Naive thymus-derived CD4-positive, alpha-beta T cell (primary cell): ENCODE measurements at regions not wholly inside any gene's neighbourhood (a gene's known extent, or its start where the extent isn't known, plus 50 kb on each side); places are given as distances from the start of the nearest gene placed in this dataset.

Experiments
- ATAC-seq: fragments of 150-1000 bp; cut with Tn5 transposase; 2 replicates; pipeline ENCODE4 v1.10.0; 2021; ENCODE audit warnings: mild to moderate bottlenecking, moderate library complexity
- CTCF ChIA-PET: fragments of 350-600 bp; sonication (Branson Sonifier 250); formaldehyde crosslinking; loops from one replicate; lab custom pipeline; 2021; ENCODE audit warnings: antibody characterized with exemption; lab: Charles Lee
- POLR2A ChIA-PET: fragments of 350-600 bp; sonication (Branson Sonifier 250); formaldehyde crosslinking; loops from one replicate; lab custom pipeline; 2021; ENCODE audit warnings: antibody characterized with exemption, inconsistent platforms; lab: Charles Lee
- DNase-seq, 9 donors: peaks; one replicate each; pipeline versions ENCODE4 v3.0.0 to v3.0.0-alpha.2; 2020 to 2022; ENCODE audit warnings: mixed read lengths in 1 of 9
- H3K27ac ChIP-seq: one replicate; pipeline ENCODE4 v1.7.0; 2013; ENCODE audit warnings: mild to moderate bottlenecking, low read depth, low read length, moderate library complexity
- H3K27me3 ChIP-seq, 2 donors: one replicate each; pipeline ENCODE4 v1.7.0; 2013; ENCODE audit warnings: low read length in 2 of 2, mild to moderate bottlenecking in 2 of 2, moderate library complexity in 2 of 2; ENCODE audit not compliant: control insufficient read depth in 2 of 2, insufficient read depth in 2 of 2
- H3K36me3 ChIP-seq, 3 experiments: 1 replicate in 2 of 3; 2 replicates in 1 of 3; pipeline ENCODE4 v1.7.0; 2013; ENCODE audit warnings: low read length in 3 of 3, mild to moderate bottlenecking in 3 of 3, moderate library complexity in 1 of 3; ENCODE audit not compliant: insufficient read depth in 3 of 3, control insufficient read depth in 2 of 3
- H3K4me1 ChIP-seq, 2 donors: one replicate each; pipeline ENCODE4 v1.7.0; 2013; ENCODE audit warnings: low read length in 2 of 2, mild to moderate bottlenecking in 2 of 2, moderate library complexity in 1 of 2; ENCODE audit not compliant: control insufficient read depth in 2 of 2, insufficient read depth in 2 of 2
- H3K4me3 ChIP-seq: 2 replicates; pipeline ENCODE4 v1.7.0; 2013; ENCODE audit warnings: mild to moderate bottlenecking, low read length
- H3K9me3 ChIP-seq, 3 experiments: 1 replicate in 2 of 3; 2 replicates in 1 of 3; pipeline ENCODE4 v1.7.0; 2013; ENCODE audit warnings: low read length in 3 of 3; ENCODE audit not compliant: control insufficient read depth in 2 of 3
- H3K27ac Mint-ChIP-seq, 9 donors: one replicate each; pipeline ENCODE4 v1.8.0; 2020 to 2022; ENCODE audit warnings: mixed read lengths in 9 of 9, mild to moderate bottlenecking in 8 of 9, moderate library complexity in 5 of 9, inconsistent platforms in 2 of 9
- H3K27me3 Mint-ChIP-seq, 5 donors: one replicate each; pipeline ENCODE4 v1.8.0; 2021 to 2022; ENCODE audit warnings: mixed read lengths in 5 of 5, mild to moderate bottlenecking in 1 of 5
- H3K36me3 Mint-ChIP-seq, 5 donors: one replicate each; pipeline ENCODE4 v1.8.0; 2020 to 2022; ENCODE audit warnings: mixed read lengths in 5 of 5, mild to moderate bottlenecking in 3 of 5, inconsistent platforms in 1 of 5
- H3K4me1 Mint-ChIP-seq, 7 donors: one replicate each; pipeline ENCODE4 v1.8.0; 2020 to 2022; ENCODE audit warnings: mixed read lengths in 7 of 7, mild to moderate bottlenecking in 3 of 7, inconsistent platforms in 1 of 7
- H3K4me3 Mint-ChIP-seq, 10 donors: one replicate each; pipeline ENCODE4 v1.8.0; 2020 to 2022; ENCODE audit warnings: mild to moderate bottlenecking in 10 of 10, mixed read lengths in 10 of 10, moderate library complexity in 6 of 10, inconsistent platforms in 2 of 10
- H3K9me3 Mint-ChIP-seq, 11 donors: one replicate each; pipeline ENCODE4 v1.8.0; 2020 to 2022; ENCODE audit warnings: mixed read lengths in 11 of 11, mild to moderate bottlenecking in 4 of 11, inconsistent platforms in 1 of 11, moderate library complexity in 1 of 11
- intact Hi-C, 2 donors: fragments of 100-400 bp; cut with micrococcal nuclease; formaldehyde crosslinking; loops; one replicate each; pipeline ENCODE4 v1.15.1; 2023

DNA sequence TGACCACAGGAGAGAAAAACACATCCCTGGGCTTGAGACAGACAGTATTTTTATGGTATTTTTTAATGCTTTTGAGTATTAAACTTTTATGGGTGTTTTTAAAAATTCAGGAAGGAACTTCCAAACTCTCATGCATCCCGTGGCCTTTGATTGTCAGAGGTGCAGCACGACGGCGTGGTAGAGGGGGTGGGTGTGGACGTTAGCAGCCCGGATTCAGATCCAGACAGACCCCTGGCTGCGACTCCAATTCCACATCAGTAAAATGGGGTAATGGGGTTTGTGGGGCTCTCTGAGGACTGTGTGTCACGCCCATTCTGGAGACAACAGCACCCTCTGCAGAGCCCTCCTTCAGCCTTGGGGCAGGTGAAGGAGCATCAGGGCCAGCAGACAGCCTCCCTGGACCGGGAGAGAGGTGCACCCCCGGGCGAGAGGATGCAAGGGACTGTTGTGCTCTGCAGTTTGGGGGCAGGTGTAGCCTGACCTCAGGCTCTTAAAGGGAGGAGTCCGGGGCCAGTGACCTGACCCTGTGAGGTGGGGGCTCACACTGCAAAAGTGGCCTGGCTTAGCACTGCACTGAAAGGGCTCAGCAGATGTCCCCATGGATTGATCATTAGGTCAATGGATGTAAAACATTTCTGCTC is 1024.3 kb downstream of the TBC1D22A start:
- Mint-ChIP-seq H3K9me3 (peaks cover 0 to 12% (median 3%) of the 10 kb centered on the region in 11 donors), H3K36me3 (peaks cover 0 to 3% (median 0%) of the 10 kb centered on the region in 5 donors), H3K27me3 (peaks cover 2 to 52% (median 33%) of the 10 kb centered on the region in 5 donors), H3K4me1 (no peaks in the 10 kb centered on the region), H3K27ac (no peak overlapping the region), H3K4me3 (no peak overlapping the region)
- DNase-seq: no peak
- POLR2A ChIA-PET: no interaction called here
- Histone ChIP-seq H3K9me3 (no peaks in the 10 kb centered on the region), H3K4me1 (no peaks in the 10 kb centered on the region), H3K4me3 (no peak overlapping the region), H3K36me3 (no peaks in the 10 kb centered on the region), H3K27ac (no peak overlapping the region), H3K27me3 (no peaks in the 10 kb centered on the region)
- ATAC-seq: no peak
- CTCF ChIA-PET: no interaction called here
- intact Hi-C loops: no loop called here

GRCh38 chr22:47784991-47785390 is 1022.5 kb downstream of the TBC1D22A start:
- intact Hi-C loops: no loop called here
- Histone ChIP-seq H3K9me3 (no peaks in the 10 kb centered on the region), H3K27ac (no peak overlapping the region), H3K4me3 (no peak overlapping the region), H3K4me1 (no peaks in the 10 kb centered on the region), H3K27me3 (no peaks in the 10 kb centered on the region), H3K36me3 (no peaks in the 10 kb centered on the region)
- DNase-seq (no peak), ATAC-seq (no peak)
- no peak overlapping the region for H3K27ac Mint-ChIP-seq
- H3K4me3 Mint-ChIP-seq: no peak overlapping the region
- POLR2A ChIA-PET: no interaction called here
- H3K27me3 Mint-ChIP-seq: peaks cover 2 to 55% (median 34%) of the 10 kb centered on the region in 5 donors
- H3K4me1 Mint-ChIP-seq: no peaks in the 10 kb centered on the region
- CTCF ChIA-PET: no interaction called here
- H3K9me3 Mint-ChIP-seq: peaks cover 0 to 12% (median 3%) of the 10 kb centered on the region in 11 donors
- peaks cover 0 to 3% (median 0%) of the 10 kb centered on the region in 5 donors for H3K36me3 Mint-ChIP-seq

DNA sequence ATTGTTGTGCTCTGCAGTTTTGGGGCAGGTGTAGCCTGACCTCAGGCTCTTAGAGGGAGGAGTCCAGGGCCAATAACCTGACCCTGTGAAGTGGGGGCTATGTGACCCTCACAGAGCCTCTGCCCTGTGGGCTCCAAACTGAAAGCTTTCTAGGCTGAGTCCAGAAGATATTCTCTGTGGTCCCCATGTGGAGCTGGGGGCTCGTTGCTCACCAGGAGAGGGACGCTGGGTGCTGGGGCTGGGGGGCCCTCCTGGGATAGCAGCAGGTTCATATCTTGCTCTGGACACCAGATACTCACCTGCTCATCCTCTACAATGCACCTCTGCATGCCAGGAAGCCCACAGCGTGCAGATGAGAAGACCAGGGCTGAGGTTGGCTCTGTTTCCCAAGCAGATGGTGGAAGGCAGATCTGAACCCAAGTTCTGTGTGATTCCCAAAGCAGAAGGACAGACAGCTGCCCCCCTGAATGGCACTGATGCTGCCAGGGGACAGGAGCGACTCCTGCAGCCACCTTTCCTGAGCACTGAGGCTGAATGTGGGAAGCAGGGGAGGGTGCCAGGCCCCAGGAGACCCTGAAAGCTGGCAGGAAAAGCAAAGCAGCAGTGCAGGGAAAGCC is 1022.0 kb downstream of the TBC1D22A start:
- Histone ChIP-seq H3K36me3 (no peaks in the 10 kb centered on the region), H3K27me3 (no peaks in the 10 kb centered on the region), H3K4me3 (no peak overlapping the region), H3K9me3 (no peaks in the 10 kb centered on the region), H3K27ac (no peak overlapping the region), H3K4me1 (no peaks in the 10 kb centered on the region)
- H3K27me3 Mint-ChIP-seq: peaks cover 0 to 55% (median 34%) of the 10 kb centered on the region in 5 donors
- intact Hi-C loops: no loop called here
- DNase-seq (no peak), ATAC-seq (no peak)
- peaks cover 0 to 12% (median 3%) of the 10 kb centered on the region in 11 donors for H3K9me3 Mint-ChIP-seq
- ChIA-PET CTCF (no interaction called here), POLR2A (no interaction called here)
- H3K27ac Mint-ChIP-seq: no peak overlapping the region
- H3K4me3 Mint-ChIP-seq: no peak overlapping the region
- no peaks in the 10 kb centered on the region for H3K4me1 Mint-ChIP-seq
- H3K36me3 Mint-ChIP-seq: peaks cover 0 to 3% (median 0%) of the 10 kb centered on the region in 5 donors

DNA sequence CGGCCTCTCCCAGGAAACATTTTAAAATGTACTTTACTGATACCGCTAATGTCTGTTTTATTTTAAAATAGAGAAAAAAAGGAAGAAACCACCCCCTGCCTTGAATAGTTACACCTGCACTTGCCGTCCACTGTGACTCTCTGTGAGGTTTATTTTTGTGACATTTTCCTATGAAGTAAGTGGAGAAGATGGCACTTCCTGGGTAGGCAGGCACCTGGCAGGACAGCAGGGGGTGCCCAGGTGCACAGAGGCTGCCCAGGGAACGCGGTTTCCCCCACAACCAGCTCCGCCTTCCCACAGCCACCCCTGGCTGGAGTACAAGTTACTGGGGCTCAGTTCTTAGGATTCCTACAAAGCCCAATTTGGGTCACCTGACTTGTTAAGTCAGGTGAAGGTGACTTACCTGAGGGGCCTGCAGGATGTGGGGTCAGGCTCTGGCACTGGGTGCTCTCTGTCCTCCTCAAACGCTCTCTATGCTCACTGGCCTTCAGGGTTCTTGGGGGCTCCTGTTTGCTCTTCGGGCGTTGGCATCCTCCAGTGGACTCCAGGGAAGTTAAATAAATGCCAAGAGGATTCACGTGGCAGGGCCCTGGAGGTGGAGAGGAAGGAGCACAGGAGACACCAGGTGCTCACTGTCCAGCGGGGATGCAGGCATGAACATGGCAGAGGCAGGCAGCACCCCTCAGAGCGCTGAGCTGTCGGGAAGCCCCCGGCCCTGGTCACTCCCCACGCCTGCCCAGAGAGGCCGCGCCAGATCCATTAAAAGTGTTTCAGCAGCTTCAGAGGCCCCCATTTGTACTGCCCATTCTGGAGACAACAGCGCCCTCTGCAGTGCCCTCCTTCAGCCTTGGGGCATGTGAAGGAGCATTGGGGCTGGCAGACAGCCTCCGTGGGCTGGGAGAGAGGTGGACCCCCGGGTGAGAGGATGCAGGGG is 1021.2 kb downstream of the TBC1D22A start:
- H3K4me3 Mint-ChIP-seq: no peak overlapping the region
- H3K4me1 Mint-ChIP-seq: no peaks in the 10 kb centered on the region
- Histone ChIP-seq H3K36me3 (no peaks in the 10 kb centered on the region), H3K27ac (no peak overlapping the region), H3K4me3 (no peak overlapping the region), H3K9me3 (no peaks in the 10 kb centered on the region), H3K27me3 (no peaks in the 10 kb centered on the region), H3K4me1 (no peaks in the 10 kb centered on the region)
- ChIA-PET CTCF (no interaction called here), POLR2A (no interaction called here)
- ATAC-seq (no peak), DNase-seq (no peak)
- peaks cover 0 to 3% (median 0%) of the 10 kb centered on the region in 5 donors for H3K36me3 Mint-ChIP-seq
- H3K27me3 Mint-ChIP-seq: peaks cover 0 to 50% (median 31%) of the 10 kb centered on the region in 5 donors
- intact Hi-C loops: no loop called here
- peaks cover 0 to 12% (median 3%) of the 10 kb centered on the region in 11 donors for H3K9me3 Mint-ChIP-seq
- no peak overlapping the region for H3K27ac Mint-ChIP-seq

- H3K4me3 ChIP-seq: no peak overlapping the region
- H3K27me3 ChIP-seq: no peaks in the 10 kb centered on the region
- no peaks in the 10 kb centered on the region for H3K4me1 ChIP-seq
- no peak overlapping the region for H3K4me3 Mint-ChIP-seq
- CTCF ChIA-PET: no interaction called here
- H3K4me1 Mint-ChIP-seq: no peaks in the 10 kb centered on the region
- no peaks in the 10 kb centered on the region for H3K9me3 ChIP-seq
- ATAC-seq (no peak), DNase-seq (no peak)
- intact Hi-C loops: no loop called here
- H3K36me3 Mint-ChIP-seq: peaks cover 0 to 3% (median 0%) of the 10 kb centered on the region in 5 donors
- peaks cover 0 to 12% (median 3%) of the 10 kb centered on the region in 11 donors for H3K9me3 Mint-ChIP-seq
- H3K36me3 ChIP-seq: no peaks in the 10 kb centered on the region
- no peak overlapping the region for H3K27ac Mint-ChIP-seq
- POLR2A ChIA-PET: no interaction called here
- no peak overlapping the region for H3K27ac ChIP-seq
- peaks cover 0 to 42% (median 20%) of the 10 kb centered on the region in 5 donors for H3K27me3 Mint-ChIP-seq
Measured at GRCh38 chr22:47782328-47783075, 1020.1 kb downstream of the TBC1D22A start.

DNA sequence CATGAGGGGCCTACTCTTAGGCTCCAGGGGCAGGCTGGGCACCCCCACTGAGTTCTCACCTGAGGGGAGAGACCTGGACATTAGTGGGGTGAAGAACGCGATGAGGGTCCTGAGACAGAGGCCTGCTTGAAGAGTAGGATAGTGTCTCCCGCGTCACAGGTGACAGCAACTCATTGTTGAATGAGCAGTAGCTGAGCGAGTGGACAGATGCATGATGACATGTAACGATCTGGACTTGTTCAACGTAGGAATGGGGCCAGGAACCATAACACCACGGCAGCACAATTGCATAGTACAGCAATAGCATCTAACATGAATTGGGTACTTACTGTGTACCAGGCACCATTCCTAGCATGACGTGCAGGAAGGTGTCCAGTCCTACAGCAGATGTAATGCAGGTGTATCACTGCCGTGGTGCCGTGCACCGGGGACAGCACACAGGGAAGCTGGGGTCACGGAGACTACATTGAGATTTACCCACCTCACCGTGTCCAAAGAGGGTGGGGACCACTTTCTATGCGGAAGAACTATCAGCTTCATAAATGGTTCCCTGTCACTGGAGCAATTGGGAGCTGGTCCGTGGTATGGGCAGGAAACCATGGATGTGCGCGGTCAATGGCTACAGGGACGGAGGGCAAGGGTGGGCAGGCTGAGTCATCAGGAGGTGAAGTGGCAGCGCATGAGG is 1019.1 kb downstream of the TBC1D22A start:
- Histone ChIP-seq H3K4me3 (no peak overlapping the region), H3K9me3 (no peaks in the 10 kb centered on the region), H3K36me3 (no peaks in the 10 kb centered on the region), H3K27ac (no peak overlapping the region), H3K27me3 (no peaks in the 10 kb centered on the region), H3K4me1 (no peaks in the 10 kb centered on the region)
- CTCF ChIA-PET: no interaction called here
- H3K9me3 Mint-ChIP-seq: peaks cover 0 to 12% (median 3%) of the 10 kb centered on the region in 11 donors
- peaks cover 0 to 3% (median 0%) of the 10 kb centered on the region in 5 donors for H3K36me3 Mint-ChIP-seq
- H3K4me3 Mint-ChIP-seq: no peak overlapping the region
- POLR2A ChIA-PET: no interaction called here
- ATAC-seq (no peak), DNase-seq (no peak)
- H3K4me1 Mint-ChIP-seq: no peaks in the 10 kb centered on the region
- no peak overlapping the region for H3K27ac Mint-ChIP-seq
- intact Hi-C loops: no loop called here
- H3K27me3 Mint-ChIP-seq: peaks cover 0 to 39% (median 17%) of the 10 kb centered on the region in 5 donors
